GM13977 (cell line): ENCODE measurements at regions not wholly inside any gene's neighbourhood (a gene's known extent, or its start where the extent isn't known, plus 50 kb on each side); places are given as distances from the start of the nearest gene placed in this dataset.

Experiments
- DNase-seq: peaks from one replicate; pipeline ENCODE4 v3.0.0; 2012; ENCODE audit warnings: low spot score
- CTCF ChIP-seq: IDR thresholded peaks from 2 replicates; pipeline ENCODE4 v1.5.1; 2012; ENCODE audit warnings: mild to moderate bottlenecking, control low read depth; ENCODE audit not compliant: insufficient read depth; ENCODE audit errors: extremely low read depth, missing control alignments
- in situ Hi-C: fragments of 300-500 bp; cut with MboI; formaldehyde crosslinking; loops from one replicate; pipeline ENCODE4 v1.12.0; 2022; ENCODE audit warnings: low sequenced_read_pairs, low pct_unique_long_range_greater_than_20kb, mixed read lengths, inconsistent platforms; ENCODE audit not compliant: unreplicated experiment

DNA sequence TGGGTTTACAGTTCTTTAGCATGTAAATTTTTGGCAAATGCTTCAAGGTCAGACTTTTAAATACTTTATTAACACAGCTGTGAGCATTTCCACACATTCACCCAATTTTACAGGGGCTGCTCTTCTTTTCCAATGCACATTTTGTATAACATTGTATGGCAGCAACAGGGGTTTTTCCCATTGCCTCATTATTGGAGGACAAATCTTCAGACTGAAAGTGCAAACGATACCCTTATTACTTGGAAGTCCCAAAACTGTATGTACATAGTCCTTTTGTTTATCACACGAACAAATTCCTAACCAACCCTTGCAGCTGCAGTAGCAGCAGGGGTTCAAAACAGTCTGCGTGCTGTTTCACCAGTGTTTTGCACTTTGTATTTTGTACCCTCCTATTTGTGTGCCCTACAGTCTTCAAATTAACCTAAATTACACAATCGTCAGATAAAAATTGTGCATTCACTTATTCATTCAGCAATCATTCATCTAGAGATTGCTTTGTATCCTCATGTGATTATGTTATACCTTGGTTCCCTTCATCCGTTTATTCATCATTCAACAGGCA, 330.7 kb upstream of the RASGEF1B start:
- no peak for DNase-seq
- no peak for TF ChIP-seq CTCF
- in situ Hi-C loops, result no loop called here

GRCh38 chr4:81799371-81799770, 327.7 kb upstream of the RASGEF1B start:
- in situ Hi-C loops, result no loop called here
- no peak for DNase-seq
- TF ChIP-seq CTCF, result no peak

DNA sequence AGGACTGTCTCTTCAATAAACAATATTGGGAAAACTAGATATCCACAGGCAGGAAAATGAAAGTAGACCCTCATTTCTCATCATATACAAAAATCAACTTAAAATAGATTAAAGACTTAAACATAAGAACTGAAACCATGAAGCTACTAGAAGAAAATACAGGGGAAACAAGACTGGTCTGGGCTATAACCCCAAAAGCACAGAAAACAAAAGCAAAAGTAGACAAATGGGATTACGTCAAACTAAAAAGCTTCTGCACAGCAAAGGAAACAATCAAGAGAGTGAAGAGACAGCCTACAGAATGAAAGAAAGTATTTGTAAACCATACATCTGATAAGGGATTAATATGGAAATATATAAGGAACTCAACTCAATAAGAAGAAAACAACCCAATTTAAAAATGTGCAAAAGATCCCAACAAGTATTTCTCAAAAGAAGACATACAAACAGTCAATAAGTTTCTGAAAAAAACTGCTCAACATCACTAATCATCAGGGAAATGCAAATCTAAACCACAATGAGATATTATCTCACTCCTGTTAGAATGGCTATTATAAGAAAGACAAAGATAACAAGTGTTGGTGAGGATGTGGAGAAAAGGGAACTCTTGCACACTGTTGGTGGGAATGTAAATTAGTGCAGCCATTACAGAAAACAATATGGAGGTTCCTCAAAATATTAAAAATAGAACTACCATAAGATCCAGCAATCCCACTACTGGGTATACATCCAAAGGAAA, 325.3 kb upstream of the RASGEF1B start:
- no peak for DNase-seq
- in situ Hi-C loops, result no loop called here
- TF ChIP-seq CTCF, result no peak

DNA sequence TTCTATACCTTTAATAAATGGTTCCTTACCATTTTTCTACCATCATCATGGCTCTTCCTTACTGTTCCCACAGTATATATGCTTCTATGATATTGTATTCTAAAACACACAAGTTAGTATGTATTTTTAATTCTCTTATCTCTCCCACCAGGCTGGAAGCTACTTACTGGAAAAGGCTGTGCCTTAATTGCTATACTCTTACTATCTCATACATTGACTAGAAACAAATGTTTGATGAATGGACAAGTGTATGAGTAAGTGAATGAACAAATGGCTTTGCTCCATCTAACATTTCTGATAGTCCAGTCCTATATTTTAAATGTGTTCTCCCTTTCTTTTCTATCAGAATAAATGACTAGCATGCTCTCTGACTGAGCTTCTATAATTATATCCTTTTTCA, 320.8 kb upstream of the RASGEF1B start:
- in situ Hi-C loops, result no loop called here
- no peak for DNase-seq
- TF ChIP-seq CTCF, result no peak

DNA sequence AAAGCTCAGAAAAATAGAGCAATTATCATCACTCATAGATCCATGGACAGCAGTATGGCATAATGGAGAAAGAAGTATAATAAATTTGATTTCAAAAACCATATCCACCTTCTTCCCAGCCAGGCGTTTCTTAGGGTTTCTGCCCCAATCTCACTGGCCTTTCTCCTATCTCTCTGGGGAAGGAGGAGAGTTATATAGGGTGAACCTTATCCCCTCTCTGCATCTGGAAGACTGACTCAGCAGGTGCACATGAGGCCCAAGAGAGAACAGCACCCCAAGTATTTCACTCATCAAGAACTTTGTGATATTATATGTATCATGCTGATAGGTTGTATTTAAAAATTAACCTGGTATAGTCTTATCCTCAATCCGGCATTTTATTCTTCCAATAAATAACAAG, 318.8 kb upstream of the RASGEF1B start:
- in situ Hi-C loops, result no loop called here
- no peak for DNase-seq
- no peak for TF ChIP-seq CTCF

DNA sequence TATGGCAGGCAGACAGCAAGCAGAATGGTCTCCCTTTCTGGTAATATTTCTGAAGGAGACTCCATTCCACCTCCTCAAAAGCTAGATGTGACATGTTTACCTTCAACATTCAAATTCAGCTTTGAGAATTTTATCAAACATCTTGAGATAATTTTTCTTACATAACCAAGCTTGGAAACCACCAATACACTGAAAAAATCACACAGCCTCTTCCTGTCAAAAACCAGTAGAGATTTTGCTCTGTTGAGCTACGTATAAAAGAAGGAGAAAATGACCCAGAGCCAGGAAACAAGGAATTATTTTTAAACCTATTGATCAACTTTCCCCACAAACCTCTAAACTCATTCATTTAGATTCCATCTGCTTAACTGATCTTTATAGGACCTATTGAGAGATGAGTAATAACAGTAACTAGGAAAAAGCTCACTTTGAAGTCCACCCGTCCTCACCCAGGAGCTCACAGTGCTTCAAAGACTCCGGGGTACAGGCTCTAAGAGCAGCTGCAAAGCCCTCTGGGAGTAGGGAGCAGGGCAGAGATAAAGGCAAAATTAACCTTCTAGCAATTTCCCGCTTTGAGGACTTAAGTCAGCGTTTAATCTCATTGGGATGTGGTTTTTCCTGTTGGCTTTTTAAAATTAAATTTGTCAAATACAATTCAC, 318.2 kb upstream of the RASGEF1B start:
- in situ Hi-C loops, result no loop called here
- no peak for TF ChIP-seq CTCF

More for the DNA sequence above, 318.2 kb upstream of the RASGEF1B start:
- DNase-seq, result no peak
